ENCODE measurements at regions not wholly inside any gene's neighbourhood (a gene's known extent, or its start where the extent isn't known, plus 50 kb on each side); places are given as distances from the start of the nearest gene placed in this dataset.

GRCh38 chr3:159196359-159196758 is 394.5 kb downstream of the MFSD1 start:
- Histone ChIP-seq H3K4me1 (ENCODE audit: control insufficient read depth, low read length) (no peaks in the 10 kb centered on the region), H3K9me3 (ENCODE audit: control insufficient read depth, insufficient read depth, low read length) (no peaks in the 10 kb centered on the region), H3K27ac (ENCODE audit: low read depth, low read length) (no peak overlapping the region), H3F3A (ENCODE audit: control insufficient read depth, insufficient read depth) (no peaks in the 10 kb centered on the region), H3K27me3 (ENCODE audit: control insufficient read depth, low read length) (0 out of 2 replicates have a peak, but pooled peaks cover 3% of the 10 kb centered on the region), H3K79me2 (ENCODE audit: control insufficient read depth, low read length) (no peaks in the 10 kb centered on the region), H3K36me3 (ENCODE audit: control insufficient read depth, low read length) (no peaks in the 10 kb centered on the region), H4K20me1 (ENCODE audit: control insufficient read depth, insufficient read depth, low read depth, low read length) (no peaks in the 10 kb centered on the region), H3K4me2 (ENCODE audit: low read length) (no peak overlapping the region), H3K9me2 (replicated peaks; ENCODE audit: control insufficient read depth, low read length) (no peaks in the 10 kb centered on the region), H3K4me3 (ENCODE audit: low read length) (no peak overlapping the region)
- no peak for TF ChIP-seq CTCF (IDR thresholded peaks at IDR 0.05; ENCODE audit: low read depth, low read length, poor library complexity, severe bottlenecking)
- TF ChIP-seq EZH2phosphoT487 (IDR thresholded peaks at IDR 0.05; ENCODE audit: borderline replicate concordance, low read length): no peak

- Histone ChIP-seq H3K9me2 (replicated peaks; ENCODE audit: control insufficient read depth, low read length) (no peaks in the 10 kb centered on the region), H3K79me2 (ENCODE audit: control insufficient read depth, low read length) (no peaks in the 10 kb centered on the region), H3K4me1 (ENCODE audit: control insufficient read depth, low read length) (no peaks in the 10 kb centered on the region), H3F3A (ENCODE audit: control insufficient read depth, insufficient read depth) (no peaks in the 10 kb centered on the region), H3K27me3 (ENCODE audit: control insufficient read depth, low read length) (0 out of 2 replicates have a peak, but pooled peaks cover 3% of the 10 kb centered on the region), H4K20me1 (ENCODE audit: control insufficient read depth, insufficient read depth, low read depth, low read length) (no peaks in the 10 kb centered on the region), H3K36me3 (ENCODE audit: control insufficient read depth, low read length) (no peaks in the 10 kb centered on the region), H3K4me2 (ENCODE audit: low read length) (no peak overlapping the region), H3K4me3 (ENCODE audit: low read length) (no peak overlapping the region), H3K9me3 (ENCODE audit: control insufficient read depth, insufficient read depth, low read length) (no peaks in the 10 kb centered on the region), H3K27ac (ENCODE audit: low read depth, low read length) (no peak overlapping the region)
- TF ChIP-seq EZH2phosphoT487 (IDR thresholded peaks at IDR 0.05; ENCODE audit: borderline replicate concordance, low read length) (no peak), CTCF (IDR thresholded peaks at IDR 0.05; ENCODE audit: low read depth, low read length, poor library complexity, severe bottlenecking) (no peak)
These were observed 398.3 kb downstream of the MFSD1 start for GRCh38 chr3:159200176-159200575.

GRCh38 chr3:159208050-159208449 is 406.2 kb downstream of the MFSD1 start:
- H3K27me3 ChIP-seq (ENCODE audit: control insufficient read depth, low read length): no peaks in the 10 kb centered on the region
- no peaks in the 10 kb centered on the region for H3K9me3 ChIP-seq (ENCODE audit: control insufficient read depth, insufficient read depth, low read length)
- H3K79me2 ChIP-seq (ENCODE audit: control insufficient read depth, low read length): no peaks in the 10 kb centered on the region
- no peak overlapping the region for H3K4me3 ChIP-seq (ENCODE audit: low read length)
- H3K36me3 ChIP-seq (ENCODE audit: control insufficient read depth, low read length): no peaks in the 10 kb centered on the region
- no peaks in the 10 kb centered on the region for H3K9me2 ChIP-seq (replicated peaks; ENCODE audit: control insufficient read depth, low read length)
- no peaks in the 10 kb centered on the region for H3K4me1 ChIP-seq (ENCODE audit: control insufficient read depth, low read length)
- no peak for TF ChIP-seq CTCF (IDR thresholded peaks at IDR 0.05; ENCODE audit: low read depth, low read length, poor library complexity, severe bottlenecking)
- no peak for TF ChIP-seq EZH2phosphoT487 (IDR thresholded peaks at IDR 0.05; ENCODE audit: borderline replicate concordance, low read length)
- H3F3A ChIP-seq (ENCODE audit: control insufficient read depth, insufficient read depth): no peaks in the 10 kb centered on the region
- H3K27ac ChIP-seq (ENCODE audit: low read depth, low read length): no peak overlapping the region
- no peaks in the 10 kb centered on the region for H4K20me1 ChIP-seq (ENCODE audit: control insufficient read depth, insufficient read depth, low read depth, low read length)
- H3K4me2 ChIP-seq (ENCODE audit: low read length): no peak overlapping the region

GRCh38 chr3:159209459-159209858 is 407.6 kb downstream of the MFSD1 start:
- Histone ChIP-seq H4K20me1 (ENCODE audit: control insufficient read depth, insufficient read depth, low read depth, low read length) (no peaks in the 10 kb centered on the region), H3K9me3 (ENCODE audit: control insufficient read depth, insufficient read depth, low read length) (no peaks in the 10 kb centered on the region), H3K9me2 (replicated peaks; ENCODE audit: control insufficient read depth, low read length) (no peaks in the 10 kb centered on the region), H3K79me2 (ENCODE audit: control insufficient read depth, low read length) (no peaks in the 10 kb centered on the region), H3F3A (ENCODE audit: control insufficient read depth, insufficient read depth) (no peaks in the 10 kb centered on the region), H3K4me2 (ENCODE audit: low read length) (no peak overlapping the region), H3K36me3 (ENCODE audit: control insufficient read depth, low read length) (no peaks in the 10 kb centered on the region), H3K27me3 (ENCODE audit: control insufficient read depth, low read length) (no peaks in the 10 kb centered on the region), H3K4me1 (ENCODE audit: control insufficient read depth, low read length) (no peaks in the 10 kb centered on the region), H3K4me3 (ENCODE audit: low read length) (no peak overlapping the region), H3K27ac (ENCODE audit: low read depth, low read length) (no peak overlapping the region)
- TF ChIP-seq EZH2phosphoT487 (IDR thresholded peaks at IDR 0.05; ENCODE audit: borderline replicate concordance, low read length) (no peak), CTCF (IDR thresholded peaks at IDR 0.05; ENCODE audit: low read depth, low read length, poor library complexity, severe bottlenecking) (no peak)

Data from DOHH2 (cell line).